Upper lobe of left lung (tissue), 6 donors: ENCODE measurements at regions not wholly inside any gene's neighbourhood (a gene's known extent, or its start where the extent isn't known, plus 50 kb on each side); places are given as distances from the start of the nearest gene placed in this dataset.
"Not testable (repeated sequence)": the region's sequence is repeated elsewhere in the genome, so short reads cannot be mapped to it uniquely, and the experiment has no call there.

ENCODE experiments used
- ATAC-seq, 2 donors: fragments of 200-7000 bp; cut with Tn5 transposase; one replicate each; pipeline ENCODE4 v1.9.1; 2022; ENCODE audit warnings: mild to moderate bottlenecking in 2 of 2, moderate library complexity in 2 of 2; ENCODE audit not compliant: low FRiP score in 2 of 2
- DNase-seq, 2 donors: peaks; one replicate each; pipeline ENCODE4 v3.0.0-alpha.2; 2019 to 2020
- H3K27ac ChIP-seq, 4 donors: fragments of 200-600 bp; sonication (generic); one replicate each; pipeline ENCODE4 v1.5.1; 2016 to 2019
- H3K27me3 ChIP-seq, 4 donors: fragments of 200-600 bp; sonication (generic); one replicate each; pipeline ENCODE4 v1.5.1; 2017 to 2019
- H3K36me3 ChIP-seq, 4 donors: fragments of 200-600 bp; sonication (generic); one replicate each; pipeline ENCODE4 v1.5.1; 2016 to 2019
- H3K4me1 ChIP-seq, 4 donors: fragments of 200-600 bp; sonication (generic); one replicate each; pipeline ENCODE4 v1.5.1; 2018 to 2019
- H3K4me3 ChIP-seq, 4 donors: fragments of 200-600 bp; sonication (generic); one replicate each; pipeline ENCODE4 v1.5.1; 2017 to 2019; ENCODE audit warnings: mild to moderate bottlenecking in 2 of 4, moderate library complexity in 1 of 4
- H3K9me3 ChIP-seq, 4 donors: fragments of 200-600 bp; sonication (generic); one replicate each; pipeline ENCODE4 v1.5.1; 2018 to 2019
- EP300 ChIP-seq, 4 donors: sonication (generic); formaldehyde crosslinking; IDR thresholded peaks; one replicate each; pipeline ENCODE4 v1.5.1; 2017; ENCODE audit warnings: antibody characterized with exemption in 4 of 4, control low read depth in 2 of 4
- POLR2A ChIP-seq, 4 donors: fragments of 450-650 bp; IDR thresholded peaks; one replicate each; pipeline ENCODE4 v1.5.1; 2016 to 2017; ENCODE audit warnings: antibody characterized with exemption in 4 of 4, mild to moderate bottlenecking in 2 of 4
- POLR2AphosphoS5 ChIP-seq, 2 donors: sonication (generic); formaldehyde crosslinking; IDR thresholded peaks; one replicate each; pipeline ENCODE4 v1.5.1; 2017; ENCODE audit warnings: antibody characterized with exemption in 2 of 2
- WGBS, 2 donors: methylation state at CpG; one replicate each; pipeline ENCODE4 v1.1.5; 2017 to 2018; 5-methylcytosine and 5-hydroxymethylcytosine counted together
- TF ChIP-seq, protein P1 (sequence below), 6 experiments: fragments of 450-650 bp in 4 of 6; fragments of 200-600 bp in 2 of 6; sonication (generic) in 2 of 6; IDR thresholded peaks; one replicate each; pipeline ENCODE4 v1.5.1; 2016 to 2019; ENCODE audit warnings: antibody characterized with exemption in 6 of 6
- donor health status: DM: no; HTN: no; CAD: no; lungs with moderate emphysema.
- donor health status: DM: no; HTN: yes; CAD: no; lungs with severe emphysema.

DNA sequence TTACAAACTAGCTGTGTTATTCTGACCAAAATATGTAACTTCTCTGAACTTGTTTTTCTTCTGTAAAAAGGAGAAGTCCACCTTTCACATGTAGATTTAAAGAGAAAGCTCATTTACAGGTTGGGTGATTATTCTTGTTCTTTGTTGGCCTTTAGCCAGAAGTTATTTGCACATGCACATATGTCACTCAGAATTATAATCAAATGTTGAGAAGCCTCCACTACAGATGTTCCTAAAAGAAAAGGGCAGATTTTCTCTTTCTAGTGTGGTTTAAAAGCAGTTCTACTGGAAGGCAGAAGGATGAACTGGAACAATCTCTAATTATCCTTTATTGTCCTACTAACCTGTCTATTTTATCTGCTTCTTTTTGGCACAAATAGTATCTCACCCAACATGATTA, 209.8 kb upstream of the ELAVL2 start:
- no peak for TF ChIP-seq POLR2AphosphoS5 (IDR thresholded peaks at IDR 0.05)
- TF ChIP-seq POLR2A (IDR thresholded peaks at IDR 0.05): no peak
- TF ChIP-seq EP300 (IDR thresholded peaks at IDR 0.05): no peak
- TF ChIP-seq, protein P1, sequence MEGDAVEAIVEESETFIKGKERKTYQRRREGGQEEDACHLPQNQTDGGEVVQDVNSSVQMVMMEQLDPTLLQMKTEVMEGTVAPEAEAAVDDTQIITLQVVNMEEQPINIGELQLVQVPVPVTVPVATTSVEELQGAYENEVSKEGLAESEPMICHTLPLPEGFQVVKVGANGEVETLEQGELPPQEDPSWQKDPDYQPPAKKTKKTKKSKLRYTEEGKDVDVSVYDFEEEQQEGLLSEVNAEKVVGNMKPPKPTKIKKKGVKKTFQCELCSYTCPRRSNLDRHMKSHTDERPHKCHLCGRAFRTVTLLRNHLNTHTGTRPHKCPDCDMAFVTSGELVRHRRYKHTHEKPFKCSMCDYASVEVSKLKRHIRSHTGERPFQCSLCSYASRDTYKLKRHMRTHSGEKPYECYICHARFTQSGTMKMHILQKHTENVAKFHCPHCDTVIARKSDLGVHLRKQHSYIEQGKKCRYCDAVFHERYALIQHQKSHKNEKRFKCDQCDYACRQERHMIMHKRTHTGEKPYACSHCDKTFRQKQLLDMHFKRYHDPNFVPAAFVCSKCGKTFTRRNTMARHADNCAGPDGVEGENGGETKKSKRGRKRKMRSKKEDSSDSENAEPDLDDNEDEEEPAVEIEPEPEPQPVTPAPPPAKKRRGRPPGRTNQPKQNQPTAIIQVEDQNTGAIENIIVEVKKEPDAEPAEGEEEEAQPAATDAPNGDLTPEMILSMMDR (IDR thresholded peaks at IDR 0.05): no peak
- no peaks in the 10 kb centered on the region for H3K27me3 ChIP-seq
- H3K4me1 ChIP-seq: no peaks in the 10 kb centered on the region
- DNase-seq (no peak), ATAC-seq (no peak)
- H3K4me3 ChIP-seq: no peak overlapping the region
- H3K9me3 ChIP-seq: no peaks in the 10 kb centered on the region
- H3K36me3 ChIP-seq: no peaks in the 10 kb centered on the region
- no peak overlapping the region for H3K27ac ChIP-seq

DNA sequence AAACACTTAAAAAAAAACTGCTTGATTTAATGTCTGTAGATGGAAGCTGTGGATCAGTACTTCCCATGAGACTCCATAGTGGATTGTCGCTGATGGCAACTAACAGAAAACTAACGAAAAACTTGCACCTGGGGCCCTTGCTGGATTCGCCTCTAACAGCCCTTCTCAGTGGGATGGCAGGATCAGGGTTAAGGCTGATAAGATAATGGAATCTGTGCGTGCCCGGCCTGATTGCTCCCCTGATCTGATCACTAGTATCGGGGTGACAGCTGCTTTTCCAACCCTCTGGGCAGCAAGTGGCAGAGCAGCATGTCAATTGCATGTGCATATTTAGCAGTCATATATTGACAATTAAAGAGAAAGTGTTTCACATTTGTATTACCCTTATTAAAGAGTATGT, 185.8 kb upstream of the ELAVL2 start:
- Histone ChIP-seq H3K4me1 (no peaks in the 10 kb centered on the region), H3K36me3 (no peaks in the 10 kb centered on the region), H3K27me3 (no peaks in the 10 kb centered on the region), H3K27ac (no peak overlapping the region), H3K9me3 (no peaks in the 10 kb centered on the region), H3K4me3 (no peak overlapping the region)
- ATAC-seq (no peak), DNase-seq (no peak)
- 76 to 89% methylated on average over 6 of the region's 6 CpGs for WGBS, 2 donors
- TF ChIP-seq POLR2A (IDR thresholded peaks at IDR 0.05): no peak
- no peak for TF ChIP-seq POLR2AphosphoS5 (IDR thresholded peaks at IDR 0.05)
- TF ChIP-seq EP300 (IDR thresholded peaks at IDR 0.05): no peak
- TF ChIP-seq, protein P1 (IDR thresholded peaks at IDR 0.05): no peak

DNA sequence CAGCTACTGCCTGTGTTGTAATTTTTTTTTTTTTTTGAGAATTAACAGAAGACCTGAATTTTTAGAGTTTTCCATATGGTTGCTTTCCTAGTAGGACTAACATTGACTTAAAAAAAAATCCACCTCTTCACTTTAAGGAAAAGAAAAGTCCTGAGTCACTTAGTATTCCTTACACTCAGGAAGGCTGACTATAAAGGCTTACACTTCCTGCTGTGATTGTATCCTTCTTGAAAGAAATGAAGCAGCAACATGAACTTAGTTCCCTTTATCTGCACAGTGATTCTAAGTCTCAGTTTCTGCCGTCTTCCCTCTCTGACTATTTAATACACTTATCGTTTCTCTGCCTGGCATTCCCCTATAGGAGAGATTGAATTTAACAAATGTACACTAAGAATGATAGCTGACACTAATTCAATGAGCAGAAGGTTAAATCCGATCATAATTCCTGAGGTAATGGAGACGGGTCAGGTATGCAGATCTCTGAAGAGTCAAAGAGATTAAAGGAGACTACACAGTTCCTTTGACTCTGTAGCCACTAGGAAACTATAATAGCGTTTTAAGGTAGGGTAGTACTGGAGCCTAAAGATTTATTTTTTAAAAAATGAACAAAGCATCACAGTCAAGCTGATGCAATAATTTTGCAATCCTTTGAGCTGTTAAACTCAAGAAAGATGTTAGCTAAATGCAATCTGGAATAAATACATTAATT, 185.1 kb upstream of the ELAVL2 start:
- no peak for DNase-seq
- 68 to 72% methylated on average over 5 of the region's 5 CpGs for WGBS, 2 donors
- H3K4me1 ChIP-seq: no peaks in the 10 kb centered on the region
- no peaks in the 10 kb centered on the region for H3K36me3 ChIP-seq
- no peaks in the 10 kb centered on the region for H3K9me3 ChIP-seq
- H3K4me3 ChIP-seq: no peak overlapping the region
- no peaks in the 10 kb centered on the region for H3K27me3 ChIP-seq
- no peak overlapping the region for H3K27ac ChIP-seq
- no peak for ATAC-seq
- TF ChIP-seq POLR2A (IDR thresholded peaks at IDR 0.05) (no peak), POLR2AphosphoS5 (IDR thresholded peaks at IDR 0.05) (no peak), EP300 (IDR thresholded peaks at IDR 0.05) (no peak)
- TF ChIP-seq, protein P1 (IDR thresholded peaks at IDR 0.05): no peak

GRCh38 chr9:24009322-24009721, 183.3 kb upstream of the ELAVL2 start:
- Histone ChIP-seq H3K27me3 (no peaks in the 10 kb centered on the region), H3K9me3 (no peaks in the 10 kb centered on the region), H3K27ac (no peak overlapping the region), H3K36me3 (no peaks in the 10 kb centered on the region), H3K4me1 (no peaks in the 10 kb centered on the region), H3K4me3 (no peak overlapping the region)
- DNase-seq (no peak), ATAC-seq (no peak)
- TF ChIP-seq POLR2AphosphoS5 (IDR thresholded peaks at IDR 0.05) (no peak), POLR2A (IDR thresholded peaks at IDR 0.05) (no peak), EP300 (IDR thresholded peaks at IDR 0.05) (no peak)
- TF ChIP-seq, protein P1 (IDR thresholded peaks at IDR 0.05): no peak
- WGBS, 2 donors: 82 to 84% methylated on average over 2 of the region's 2 CpGs

GRCh38 chr9:24007185-24007584, 181.1 kb upstream of the ELAVL2 start:
- Histone ChIP-seq H3K36me3 (no peaks in the 10 kb centered on the region), H3K27ac (no peak overlapping the region), H3K27me3 (no peaks in the 10 kb centered on the region), H3K9me3 (no peaks in the 10 kb centered on the region), H3K4me1 (no peaks in the 10 kb centered on the region), H3K4me3 (no peak overlapping the region)
- DNase-seq: no peak
- no peak for TF ChIP-seq EP300 (IDR thresholded peaks at IDR 0.05)
- TF ChIP-seq POLR2AphosphoS5 (IDR thresholded peaks at IDR 0.05): no peak
- TF ChIP-seq, protein P1 (IDR thresholded peaks at IDR 0.05): no peak
- no peak for TF ChIP-seq POLR2A (IDR thresholded peaks at IDR 0.05)
- no peak for ATAC-seq
- 83 to 94% methylated on average over 1 of the region's 1 CpG for WGBS, 2 donors

DNA sequence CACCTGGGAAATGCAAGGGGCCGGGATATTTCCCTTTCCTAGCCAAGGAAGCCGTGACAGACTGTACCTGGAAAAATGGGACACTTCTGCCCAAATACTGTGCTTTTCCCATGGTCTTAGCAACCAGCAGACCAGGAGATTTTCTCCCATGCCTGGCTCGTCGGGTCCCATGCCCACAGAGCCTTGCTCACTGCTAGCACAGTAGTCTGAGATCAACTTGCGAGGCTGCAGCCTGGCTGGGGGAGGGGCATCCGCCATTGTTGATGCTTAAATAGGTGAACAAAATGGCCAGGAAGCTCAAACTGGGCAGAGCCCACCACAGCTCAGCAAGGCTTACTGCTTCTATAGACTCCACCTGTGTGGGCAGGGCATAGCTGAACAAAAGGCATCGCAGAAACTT, 165.8 kb upstream of the ELAVL2 start:
- not testable (repeated sequence) for H3K9me3 ChIP-seq, H3K27ac ChIP-seq, H3K4me3 ChIP-seq, H3K27me3 ChIP-seq, H3K36me3 ChIP-seq, H3K4me1 ChIP-seq, DNase-seq, ATAC-seq
- WGBS, 2 donors: 91 to 98% methylated on average over 5 to 6 of the region's 7 CpGs
